ENCODE measurements at regions not wholly inside any gene's neighbourhood (a gene's known extent, or its start where the extent isn't known, plus 50 kb on each side); places are given as distances from the start of the nearest gene placed in this dataset.

DNA sequence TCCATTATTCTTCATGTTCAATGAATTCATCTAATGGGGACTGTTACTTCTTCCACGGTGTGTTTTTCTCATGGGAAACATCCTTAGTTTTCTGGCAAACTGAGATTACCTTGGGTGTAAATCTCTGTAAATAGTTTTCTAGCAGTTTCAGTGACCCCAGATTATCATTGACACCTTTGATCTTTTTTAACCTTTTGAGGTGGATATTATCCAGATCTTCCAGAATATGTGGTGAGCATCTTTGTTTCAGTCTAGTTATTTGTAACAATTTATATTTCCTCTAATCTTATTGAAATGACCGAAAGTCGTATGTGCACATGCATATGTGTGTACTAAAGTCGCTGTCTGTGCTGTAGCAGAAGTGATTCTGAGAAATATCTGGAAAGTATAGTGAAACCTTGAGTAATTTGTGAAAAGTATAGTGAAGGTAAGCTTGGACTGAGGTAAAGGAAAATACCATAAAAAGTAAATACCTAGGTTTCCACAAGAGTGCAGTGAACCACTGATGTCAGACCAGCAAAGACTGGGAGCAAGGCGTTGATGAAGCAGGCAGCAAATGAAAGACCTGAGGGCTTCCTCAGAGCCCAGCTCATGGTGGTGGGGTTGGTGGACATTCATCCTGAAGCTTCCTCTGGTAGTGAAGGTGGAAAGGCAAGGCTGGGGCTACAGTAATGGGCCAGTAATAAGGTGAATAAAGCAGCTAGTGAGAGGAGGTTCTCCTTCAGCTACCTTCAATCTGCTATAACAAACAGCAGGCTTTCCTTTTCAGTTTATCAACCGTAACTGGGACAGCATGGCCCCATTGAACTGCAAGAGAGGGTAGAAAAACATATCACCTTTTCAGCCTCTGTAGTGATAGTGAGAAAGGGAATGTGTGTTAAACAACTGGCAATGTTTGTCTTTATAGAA is 480.2 kb upstream of the FBXO33 start:
- no peaks in the 10 kb centered on the region for H3K27me3 ChIP-seq (ENCODE audit: control insufficient read depth in 4 of 4, insufficient read depth in 4 of 4, low read length in 3 of 4)
- DNase-seq (ENCODE audit: low spot score), result no peak
- H3K9me3 ChIP-seq (ENCODE audit: control insufficient read depth in 4 of 4, low read length in 3 of 4), result no peaks in the 10 kb centered on the region
- no peak overlapping the region for H3K4me3 ChIP-seq (ENCODE audit: low read depth in 1 of 3, low read length in 3 of 3)
- WGBS, result 75% methylated on average over 6 of the region's 6 CpGs
- no peak overlapping the region for H3K27ac ChIP-seq (ENCODE audit: low read depth in 1 of 2, low read length in 2 of 2)
- no peak for TF ChIP-seq FOXA1 (IDR thresholded peaks at IDR 0.05)
- no peak for TF ChIP-seq SP1 (IDR thresholded peaks at IDR 0.05)
- TF ChIP-seq, protein P1, sequence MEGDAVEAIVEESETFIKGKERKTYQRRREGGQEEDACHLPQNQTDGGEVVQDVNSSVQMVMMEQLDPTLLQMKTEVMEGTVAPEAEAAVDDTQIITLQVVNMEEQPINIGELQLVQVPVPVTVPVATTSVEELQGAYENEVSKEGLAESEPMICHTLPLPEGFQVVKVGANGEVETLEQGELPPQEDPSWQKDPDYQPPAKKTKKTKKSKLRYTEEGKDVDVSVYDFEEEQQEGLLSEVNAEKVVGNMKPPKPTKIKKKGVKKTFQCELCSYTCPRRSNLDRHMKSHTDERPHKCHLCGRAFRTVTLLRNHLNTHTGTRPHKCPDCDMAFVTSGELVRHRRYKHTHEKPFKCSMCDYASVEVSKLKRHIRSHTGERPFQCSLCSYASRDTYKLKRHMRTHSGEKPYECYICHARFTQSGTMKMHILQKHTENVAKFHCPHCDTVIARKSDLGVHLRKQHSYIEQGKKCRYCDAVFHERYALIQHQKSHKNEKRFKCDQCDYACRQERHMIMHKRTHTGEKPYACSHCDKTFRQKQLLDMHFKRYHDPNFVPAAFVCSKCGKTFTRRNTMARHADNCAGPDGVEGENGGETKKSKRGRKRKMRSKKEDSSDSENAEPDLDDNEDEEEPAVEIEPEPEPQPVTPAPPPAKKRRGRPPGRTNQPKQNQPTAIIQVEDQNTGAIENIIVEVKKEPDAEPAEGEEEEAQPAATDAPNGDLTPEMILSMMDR (IDR thresholded peaks at IDR 0.05; ENCODE audit: low read depth, low read length, missing input control), result no peak
- no peak for TF ChIP-seq HNF4G (IDR thresholded peaks at IDR 0.05)
- TF ChIP-seq, protein P2, sequence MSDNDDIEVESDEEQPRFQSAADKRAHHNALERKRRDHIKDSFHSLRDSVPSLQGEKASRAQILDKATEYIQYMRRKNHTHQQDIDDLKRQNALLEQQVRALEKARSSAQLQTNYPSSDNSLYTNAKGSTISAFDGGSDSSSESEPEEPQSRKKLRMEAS (IDR thresholded peaks at IDR 0.05), result no peak
- TF ChIP-seq, protein P3, sequence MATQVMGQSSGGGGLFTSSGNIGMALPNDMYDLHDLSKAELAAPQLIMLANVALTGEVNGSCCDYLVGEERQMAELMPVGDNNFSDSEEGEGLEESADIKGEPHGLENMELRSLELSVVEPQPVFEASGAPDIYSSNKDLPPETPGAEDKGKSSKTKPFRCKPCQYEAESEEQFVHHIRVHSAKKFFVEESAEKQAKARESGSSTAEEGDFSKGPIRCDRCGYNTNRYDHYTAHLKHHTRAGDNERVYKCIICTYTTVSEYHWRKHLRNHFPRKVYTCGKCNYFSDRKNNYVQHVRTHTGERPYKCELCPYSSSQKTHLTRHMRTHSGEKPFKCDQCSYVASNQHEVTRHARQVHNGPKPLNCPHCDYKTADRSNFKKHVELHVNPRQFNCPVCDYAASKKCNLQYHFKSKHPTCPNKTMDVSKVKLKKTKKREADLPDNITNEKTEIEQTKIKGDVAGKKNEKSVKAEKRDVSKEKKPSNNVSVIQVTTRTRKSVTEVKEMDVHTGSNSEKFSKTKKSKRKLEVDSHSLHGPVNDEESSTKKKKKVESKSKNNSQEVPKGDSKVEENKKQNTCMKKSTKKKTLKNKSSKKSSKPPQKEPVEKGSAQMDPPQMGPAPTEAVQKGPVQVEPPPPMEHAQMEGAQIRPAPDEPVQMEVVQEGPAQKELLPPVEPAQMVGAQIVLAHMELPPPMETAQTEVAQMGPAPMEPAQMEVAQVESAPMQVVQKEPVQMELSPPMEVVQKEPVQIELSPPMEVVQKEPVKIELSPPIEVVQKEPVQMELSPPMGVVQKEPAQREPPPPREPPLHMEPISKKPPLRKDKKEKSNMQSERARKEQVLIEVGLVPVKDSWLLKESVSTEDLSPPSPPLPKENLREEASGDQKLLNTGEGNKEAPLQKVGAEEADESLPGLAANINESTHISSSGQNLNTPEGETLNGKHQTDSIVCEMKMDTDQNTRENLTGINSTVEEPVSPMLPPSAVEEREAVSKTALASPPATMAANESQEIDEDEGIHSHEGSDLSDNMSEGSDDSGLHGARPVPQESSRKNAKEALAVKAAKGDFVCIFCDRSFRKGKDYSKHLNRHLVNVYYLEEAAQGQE (IDR thresholded peaks at IDR 0.05), result no peak
- TF ChIP-seq, protein P4, sequence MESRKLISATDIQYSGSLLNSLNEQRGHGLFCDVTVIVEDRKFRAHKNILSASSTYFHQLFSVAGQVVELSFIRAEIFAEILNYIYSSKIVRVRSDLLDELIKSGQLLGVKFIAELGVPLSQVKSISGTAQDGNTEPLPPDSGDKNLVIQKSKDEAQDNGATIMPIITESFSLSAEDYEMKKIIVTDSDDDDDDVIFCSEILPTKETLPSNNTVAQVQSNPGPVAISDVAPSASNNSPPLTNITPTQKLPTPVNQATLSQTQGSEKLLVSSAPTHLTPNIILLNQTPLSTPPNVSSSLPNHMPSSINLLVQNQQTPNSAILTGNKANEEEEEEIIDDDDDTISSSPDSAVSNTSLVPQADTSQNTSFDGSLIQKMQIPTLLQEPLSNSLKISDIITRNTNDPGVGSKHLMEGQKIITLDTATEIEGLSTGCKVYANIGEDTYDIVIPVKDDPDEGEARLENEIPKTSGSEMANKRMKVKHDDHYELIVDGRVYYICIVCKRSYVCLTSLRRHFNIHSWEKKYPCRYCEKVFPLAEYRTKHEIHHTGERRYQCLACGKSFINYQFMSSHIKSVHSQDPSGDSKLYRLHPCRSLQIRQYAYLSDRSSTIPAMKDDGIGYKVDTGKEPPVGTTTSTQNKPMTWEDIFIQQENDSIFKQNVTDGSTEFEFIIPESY (IDR thresholded peaks at IDR 0.05), result no peak
- no peak for TF ChIP-seq NR2F2 (IDR thresholded peaks at IDR 0.05)
- TF ChIP-seq FOXA2 (IDR thresholded peaks at IDR 0.05), result no peak
- TF ChIP-seq HNF4A (conservative IDR thresholded peaks at IDR 0.05), result no peak
- TF ChIP-seq YY1 (IDR thresholded peaks at IDR 0.05), result no peak
- TF ChIP-seq JUND (IDR thresholded peaks at IDR 0.05), result no peak
- TF ChIP-seq GABPA (IDR thresholded peaks at IDR 0.05 in 1 of 2, conservative IDR thresholded peaks at IDR 0.05 in 1 of 2), result no peak
- TF ChIP-seq TAF1 (conservative IDR thresholded peaks at IDR 0.05), result no peak
- TF ChIP-seq RAD21 (IDR thresholded peaks at IDR 0.05), result no peak
- no peaks in the 10 kb centered on the region for H3K36me3 ChIP-seq (ENCODE audit: control insufficient read depth in 4 of 4, insufficient read depth in 3 of 4, low read depth in 1 of 4, low read length in 3 of 4)
- H3K9ac ChIP-seq (ENCODE audit: low read depth in 1 of 2, low read length in 2 of 2), result no peak overlapping the region
- no peaks in the 10 kb centered on the region for H3K4me1 ChIP-seq (ENCODE audit: control insufficient read depth in 4 of 4, insufficient read depth in 4 of 4, low read length in 3 of 4)

DNA sequence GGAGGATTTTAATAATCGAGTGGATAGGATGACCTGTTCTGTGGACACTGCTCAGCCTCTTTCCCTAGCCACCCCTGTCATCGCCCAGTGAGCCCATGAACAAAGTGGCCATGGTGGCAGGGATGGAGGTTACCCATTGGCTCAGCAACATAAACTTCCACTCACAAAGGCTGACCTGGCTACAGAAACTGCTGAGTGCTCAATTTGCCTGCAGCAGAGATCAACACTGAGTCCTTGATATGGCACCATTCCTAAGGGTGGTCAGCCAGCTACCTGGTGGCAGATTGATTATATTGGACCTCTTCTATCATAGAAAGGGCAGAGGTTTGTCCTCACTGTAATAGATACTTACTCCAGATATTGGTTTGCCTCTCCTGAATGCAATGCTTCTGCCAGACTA is 465.4 kb upstream of the FBXO33 start:
- TF ChIP-seq, protein P4 (IDR thresholded peaks at IDR 0.05), result no peak
- TF ChIP-seq YY1 (IDR thresholded peaks at IDR 0.05) (no peak), SP1 (IDR thresholded peaks at IDR 0.05) (no peak), HNF4A (conservative IDR thresholded peaks at IDR 0.05) (no peak), JUND (IDR thresholded peaks at IDR 0.05) (no peak), FOXA1 (IDR thresholded peaks at IDR 0.05) (no peak), GABPA (IDR thresholded peaks at IDR 0.05 in 1 of 2, conservative IDR thresholded peaks at IDR 0.05 in 1 of 2) (no peak), RAD21 (IDR thresholded peaks at IDR 0.05) (no peak), RXRA (IDR thresholded peaks at IDR 0.05) (no peak), NR2F2 (IDR thresholded peaks at IDR 0.05) (no peak), EGR1 (IDR thresholded peaks at IDR 0.05; ENCODE audit: low read depth in 2 of 2) (no peak), TAF1 (conservative IDR thresholded peaks at IDR 0.05) (no peak)
- TF ChIP-seq, protein P1 (IDR thresholded peaks at IDR 0.05; ENCODE audit: low read depth, low read length, missing input control), result no peak
- TF ChIP-seq, protein P2 (IDR thresholded peaks at IDR 0.05), result no peak
- 92% methylated on average over 2 of the region's 2 CpGs for WGBS

More for the DNA sequence above, 465.4 kb upstream of the FBXO33 start:
- no peak overlapping the region for H3K4me3 ChIP-seq (ENCODE audit: low read depth in 1 of 3, low read length in 3 of 3)
- peaks cover 0 to 3% (median under 1%) of the 10 kb centered on the region in 4 donors for H3K9me3 ChIP-seq (ENCODE audit: control insufficient read depth in 4 of 4, low read length in 3 of 4)
- H3K27me3 ChIP-seq (ENCODE audit: control insufficient read depth in 4 of 4, insufficient read depth in 4 of 4, low read length in 3 of 4), result no peaks in the 10 kb centered on the region
- no peaks in the 10 kb centered on the region for H3K36me3 ChIP-seq (ENCODE audit: control insufficient read depth in 4 of 4, insufficient read depth in 3 of 4, low read depth in 1 of 4, low read length in 3 of 4)
- DNase-seq (ENCODE audit: low spot score), result no peak
- no peaks in the 10 kb centered on the region for H3K4me1 ChIP-seq (ENCODE audit: control insufficient read depth in 4 of 4, insufficient read depth in 4 of 4, low read length in 3 of 4)
- H3K9ac ChIP-seq (ENCODE audit: low read depth in 1 of 2, low read length in 2 of 2), result no peak overlapping the region
- H3K27ac ChIP-seq (ENCODE audit: low read depth in 1 of 2, low read length in 2 of 2), result no peak overlapping the region
